B cell (primary cell): ENCODE measurements at regions not wholly inside any gene's neighbourhood (a gene's known extent, or its start where the extent isn't known, plus 50 kb on each side); places are given as distances from the start of the nearest gene placed in this dataset.

Experiments used
- ATAC-seq: fragments of 200-7000 bp; cut with Tn5 transposase; one replicate; pipeline ENCODE4 v1.10.0; 2021; ENCODE audit warnings: low read depth, mild to moderate bottlenecking, moderate number of reproducible peaks, moderate library complexity
- CTCF ChIA-PET: fragments of 350-600 bp; sonication (Branson Sonifier 250); formaldehyde crosslinking; loops from one replicate; lab custom pipeline; 2021; ENCODE audit warnings: antibody characterized with exemption, inconsistent platforms; lab: Charles Lee
- POLR2A ChIA-PET: fragments of 350-600 bp; sonication (Branson Sonifier 250); formaldehyde crosslinking; loops from one replicate; lab custom pipeline; 2021; ENCODE audit warnings: antibody characterized with exemption; lab: Charles Lee
- DNase-seq: peaks from one replicate; pipeline ENCODE4 v3.0.0; 2013
- H2AFZ ChIP-seq: 2 replicates; pipeline ENCODE4 v1.6.1; 2012; ENCODE audit warnings: mild to moderate bottlenecking, low read depth, low read length; ENCODE audit not compliant: insufficient read depth, poor library complexity, severe bottlenecking
- H3K27ac ChIP-seq, 2 donors: 1 replicate in 1 of 2; 2 replicates in 1 of 2; pipeline ENCODE4 v1.5.1; 2012 to 2013; ENCODE audit warnings: low read length in 2 of 2, mild to moderate bottlenecking in 2 of 2, moderate library complexity in 1 of 2
- H3K27me3 ChIP-seq, 4 experiments: fragments of 200-600 bp in 1 of 4; sonication (generic) in 1 of 4; replicated peaks in 1 of 4; 1 replicate in 2 of 4; 2 replicates in 2 of 4; pipeline versions ENCODE4 v1.6.1 to v1.7.0; 2013 to 2016; ENCODE audit warnings: low read length in 3 of 4, mild to moderate bottlenecking in 2 of 4, mixed read lengths in 1 of 4, moderate library complexity in 1 of 4; ENCODE audit not compliant: insufficient read depth in 4 of 4, control insufficient read depth in 3 of 4; ENCODE audit errors: control extremely low read depth in 1 of 4
- H3K36me3 ChIP-seq, 2 experiments: replicated peaks in 1 of 2; 1 replicate in 1 of 2; 2 replicates in 1 of 2; pipeline versions ENCODE4 v1.6.1 to v1.7.1; 2013; ENCODE audit warnings: low read length in 1 of 2; ENCODE audit not compliant: insufficient read depth in 2 of 2, control insufficient read depth in 1 of 2; ENCODE audit errors: control extremely low read depth in 1 of 2, extremely low read depth in 1 of 2
- H3K4me1 ChIP-seq, 2 donors: fragments of 200-600 bp in 1 of 2; sonication (generic) in 1 of 2; 1 replicate in 1 of 2; 2 replicates in 1 of 2; pipeline versions ENCODE4 v1.5.1 to v1.6.1; 2013 to 2017; ENCODE audit warnings: low read length in 2 of 2; ENCODE audit not compliant: control insufficient read depth in 2 of 2, insufficient read depth in 2 of 2
- H3K4me2 ChIP-seq: replicated peaks from 2 replicates; pipeline ENCODE3; 2012; ENCODE audit warnings: mild to moderate bottlenecking, low read depth, low read length; ENCODE audit not compliant: poor library complexity, severe bottlenecking
- H3K4me3 ChIP-seq, 5 experiments: fragments of 200-600 bp in 1 of 5; sonication (generic) in 1 of 5; 1 replicate in 3 of 5; 2 replicates in 2 of 5; pipeline versions ENCODE4 v1.5.1 to v1.7.0; 2011 to 2016; ENCODE audit warnings: low read length in 4 of 5, mild to moderate bottlenecking in 4 of 5, low read depth in 2 of 5, control low read depth in 1 of 5, moderate library complexity in 1 of 5; ENCODE audit not compliant: insufficient read depth in 1 of 5; ENCODE audit errors: control extremely low read depth in 1 of 5, extremely low read depth in 1 of 5
- H3K79me2 ChIP-seq: fragments of 200-600 bp; sonication (generic); one replicate; pipeline ENCODE4 v1.6.0; 2016; ENCODE audit warnings: low read length; ENCODE audit not compliant: control insufficient read depth, insufficient read depth
- H3K9ac ChIP-seq: fragments of 200-600 bp; sonication (generic); 2 replicates; pipeline ENCODE4 v1.6.1; 2017; ENCODE audit warnings: mild to moderate bottlenecking, low read length, moderate library complexity
- H3K9me3 ChIP-seq, 3 donors: one replicate each; pipeline versions ENCODE4 v1.6.1 to v1.7.1; 2013; ENCODE audit warnings: low read length in 2 of 3; ENCODE audit not compliant: control insufficient read depth in 2 of 3, insufficient read depth in 1 of 3; ENCODE audit errors: control extremely low read depth in 1 of 3
- H4K20me1 ChIP-seq: 2 replicates; pipeline ENCODE4 v1.6.0; 2012; ENCODE audit warnings: mild to moderate bottlenecking, low read length; ENCODE audit not compliant: insufficient read depth, control insufficient read depth, poor library complexity, severe bottlenecking
- H3K27ac Mint-ChIP-seq: one replicate; pipeline ENCODE4 v1.8.0; 2021; ENCODE audit warnings: mixed read lengths
- H3K27me3 Mint-ChIP-seq: one replicate; pipeline ENCODE4 v1.8.0; 2021; ENCODE audit warnings: mixed read lengths
- H3K4me1 Mint-ChIP-seq: one replicate; pipeline ENCODE4 v1.8.0; 2021; ENCODE audit warnings: mixed read lengths
- H3K4me3 Mint-ChIP-seq: one replicate; pipeline ENCODE4 v1.8.0; 2021; ENCODE audit warnings: mixed read lengths
- H3K9me3 Mint-ChIP-seq: one replicate; pipeline ENCODE4 v1.8.0; 2022; ENCODE audit warnings: mixed read lengths; ENCODE audit not compliant: insufficient read depth
- EZH2 ChIP-seq: IDR thresholded peaks from 2 replicates; pipeline ENCODE4 v1.6.1; 2012; ENCODE audit warnings: borderline replicate concordance, low read depth, mild to moderate bottlenecking, moderate library complexity, low read length; ENCODE audit not compliant: insufficient read depth, poor library complexity, severe bottlenecking
- WGBS: methylation state at CpG from one replicate; pipeline ENCODE4 v1.1.5; 2013; ENCODE audit warnings: missing lambda C conversion rate; ENCODE audit not compliant: insufficient coverage; 5-methylcytosine and 5-hydroxymethylcytosine counted together
- intact Hi-C: fragments of 100-400 bp; cut with micrococcal nuclease; formaldehyde crosslinking; loops from one replicate; pipeline ENCODE4 v1.10.0; 2022
- TF ChIP-seq, protein P1 (sequence below): fragments of 200-600 bp; IDR thresholded peaks from one replicate; pipeline ENCODE4 v1.8.0; 2022; ENCODE audit warnings: antibody characterized with exemption, mild to moderate bottlenecking

DNA sequence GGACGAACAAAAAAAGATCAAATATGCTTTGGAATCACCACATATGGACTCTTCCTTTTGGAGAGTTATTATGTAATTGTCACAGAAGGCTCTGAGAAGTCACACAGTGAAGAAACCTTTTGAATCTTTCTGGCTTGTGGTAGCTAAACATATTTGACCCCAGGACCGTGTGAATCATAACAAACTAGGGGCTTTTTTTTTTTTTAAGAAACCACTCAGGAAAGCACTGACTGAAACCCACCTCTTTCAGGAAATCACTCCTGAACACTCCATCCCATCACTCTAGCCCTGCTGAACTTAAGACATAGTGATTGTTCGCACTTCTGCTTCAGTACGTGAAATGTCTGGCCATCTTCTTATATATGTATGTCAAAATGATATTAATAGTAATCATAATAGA is 495.9 kb upstream of the ARID1B start:
- TF ChIP-seq, protein P1, sequence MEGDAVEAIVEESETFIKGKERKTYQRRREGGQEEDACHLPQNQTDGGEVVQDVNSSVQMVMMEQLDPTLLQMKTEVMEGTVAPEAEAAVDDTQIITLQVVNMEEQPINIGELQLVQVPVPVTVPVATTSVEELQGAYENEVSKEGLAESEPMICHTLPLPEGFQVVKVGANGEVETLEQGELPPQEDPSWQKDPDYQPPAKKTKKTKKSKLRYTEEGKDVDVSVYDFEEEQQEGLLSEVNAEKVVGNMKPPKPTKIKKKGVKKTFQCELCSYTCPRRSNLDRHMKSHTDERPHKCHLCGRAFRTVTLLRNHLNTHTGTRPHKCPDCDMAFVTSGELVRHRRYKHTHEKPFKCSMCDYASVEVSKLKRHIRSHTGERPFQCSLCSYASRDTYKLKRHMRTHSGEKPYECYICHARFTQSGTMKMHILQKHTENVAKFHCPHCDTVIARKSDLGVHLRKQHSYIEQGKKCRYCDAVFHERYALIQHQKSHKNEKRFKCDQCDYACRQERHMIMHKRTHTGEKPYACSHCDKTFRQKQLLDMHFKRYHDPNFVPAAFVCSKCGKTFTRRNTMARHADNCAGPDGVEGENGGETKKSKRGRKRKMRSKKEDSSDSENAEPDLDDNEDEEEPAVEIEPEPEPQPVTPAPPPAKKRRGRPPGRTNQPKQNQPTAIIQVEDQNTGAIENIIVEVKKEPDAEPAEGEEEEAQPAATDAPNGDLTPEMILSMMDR, result no peak
- no peak for TF ChIP-seq EZH2
- intact Hi-C loops, result no loop called here
- no peak for DNase-seq
- Histone ChIP-seq H3K9me3 (peaks cover 4 to 12% (median 6%) of the 10 kb centered on the region in 3 donors), H3K79me2 (no peaks in the 10 kb centered on the region), H4K20me1 (no peaks in the 10 kb centered on the region), H3K4me1 (peaks cover 31 to 35% of the 10 kb centered on the region in 2 donors), H3K4me3 (no peak overlapping the region), H3K27me3 (no peaks in the 10 kb centered on the region), H3K4me2 (peak overlapping the region; percentile 60), H3K9ac (no peak overlapping the region), H3K27ac (peak overlapping the region in 1 of 2 donors; percentile 79), H2AFZ (peak overlapping the region; percentile 41), H3K36me3 (no peaks in the 10 kb centered on the region)
- peaks cover 5% of the 10 kb centered on the region for H3K9me3 Mint-ChIP-seq
- WGBS, result no CpG with 5 or more reads among the region's 4 CpGs
- ATAC-seq, result no peak
- ChIA-PET CTCF (no interaction called here), POLR2A (no interaction called here)
- H3K4me1 Mint-ChIP-seq, result peaks cover 54% of the 10 kb centered on the region
- H3K27me3 Mint-ChIP-seq, result no peaks in the 10 kb centered on the region
- H3K27ac Mint-ChIP-seq, result peak overlapping the region; percentile 86
- H3K4me3 Mint-ChIP-seq, result peak overlapping the region; percentile 78

DNA sequence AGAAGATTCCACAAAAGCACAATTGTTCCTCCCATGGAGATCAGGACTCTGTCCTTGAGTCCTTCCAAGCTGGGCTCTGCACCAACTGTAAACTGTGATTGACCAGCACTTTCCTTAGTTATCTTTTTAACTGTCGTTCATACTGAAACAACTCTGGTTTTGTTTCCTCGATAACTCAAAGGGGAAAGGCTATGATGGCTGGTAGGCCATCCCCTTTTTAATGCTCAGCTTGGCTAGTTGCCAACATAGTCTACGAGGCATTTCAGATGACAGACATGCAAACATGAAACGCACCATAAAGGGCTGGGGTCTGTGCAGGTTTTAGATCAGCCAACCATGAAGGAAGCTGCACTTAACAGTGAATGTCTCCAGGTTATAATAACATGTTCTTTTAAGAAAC is 497.1 kb upstream of the ARID1B start:
- TF ChIP-seq, protein P1, result no peak
- TF ChIP-seq EZH2, result no peak
- peak; percentile 51 for DNase-seq
- H3K4me2 ChIP-seq, result peak overlapping the region; percentile 60
- 15% methylated on average over 2 of the region's 4 CpGs for WGBS
- no peaks in the 10 kb centered on the region for H4K20me1 ChIP-seq
- peak overlapping the region in 3 of 5 experiments; percentile 20 to 29 (median 23) for H3K4me3 ChIP-seq
- intact Hi-C loops, result no loop called here
- Mint-ChIP-seq H3K27me3 (no peaks in the 10 kb centered on the region), H3K4me3 (peak overlapping the region; percentile 71), H3K4me1 (peaks cover 60% of the 10 kb centered on the region), H3K27ac (peak overlapping the region; percentile 95), H3K9me3 (peaks cover 5% of the 10 kb centered on the region)
- peak overlapping the region; percentile 41 for H2AFZ ChIP-seq
- peak overlapping the region; percentile 70 to 79 for H3K27ac ChIP-seq
- no peaks in the 10 kb centered on the region for H3K79me2 ChIP-seq
- H3K27me3 ChIP-seq, result no peaks in the 10 kb centered on the region
- ChIA-PET POLR2A (interaction anchor here (0.5 to 2.6 kb wide), 2 partner anchors 116 to 172 kb away, joined by 3 to 22 read pairs; no protein-coding TSS in a partner anchor), CTCF (interaction anchor here (1.0 kb wide), 1 partner anchor 11 kb away, joined by 3 read pairs; no protein-coding TSS in a partner anchor)
- H3K9me3 ChIP-seq, result peaks cover 4 to 12% (median 6%) of the 10 kb centered on the region in 3 donors
- ATAC-seq, result peak; percentile 31
- peaks cover 35 to 39% of the 10 kb centered on the region in 2 donors for H3K4me1 ChIP-seq
- H3K9ac ChIP-seq, result peak overlapping the region; percentile 28
- no peaks in the 10 kb centered on the region for H3K36me3 ChIP-seq
